ENCODE measurements at regions not wholly inside any gene's neighbourhood (a gene's known extent, or its start where the extent isn't known, plus 50 kb on each side); places are given as distances from the start of the nearest gene placed in this dataset.

DNA sequence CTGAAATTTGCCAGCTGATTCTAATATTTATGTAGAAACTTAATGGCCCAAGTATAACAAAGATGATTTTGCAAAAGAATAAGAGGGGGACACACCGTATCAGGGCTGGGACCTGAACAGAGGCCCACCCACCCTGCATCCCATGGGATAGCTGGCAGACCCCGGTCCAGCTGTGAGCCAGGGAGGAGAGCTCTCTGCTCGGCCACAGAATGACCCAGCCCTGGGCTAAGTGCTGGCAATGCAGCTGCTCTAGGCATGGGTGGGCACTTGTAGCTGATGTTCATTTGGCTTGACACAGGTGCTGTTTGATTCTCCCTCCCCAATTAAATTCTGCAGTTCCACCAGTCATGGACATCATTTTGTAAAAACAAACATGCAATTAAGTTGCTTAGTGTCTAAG is 522.8 kb upstream of the RAB6C start:
- Mint-ChIP-seq H3K4me1 (peaks cover 18% of the 10 kb centered on the region), H3K27me3 (ENCODE audit: low read depth) (peaks cover 5% of the 10 kb centered on the region), H3K4me3 (no peak overlapping the region), H3K27ac (no peak overlapping the region), H3K36me3 (ENCODE audit: low read depth) (no peaks in the 10 kb centered on the region), H3K9me3 (no peaks in the 10 kb centered on the region)
- no peak for TF ChIP-seq CTCF (IDR thresholded peaks at IDR 0.05; ENCODE audit: unreplicated experiment in 3 of 3)

DNA sequence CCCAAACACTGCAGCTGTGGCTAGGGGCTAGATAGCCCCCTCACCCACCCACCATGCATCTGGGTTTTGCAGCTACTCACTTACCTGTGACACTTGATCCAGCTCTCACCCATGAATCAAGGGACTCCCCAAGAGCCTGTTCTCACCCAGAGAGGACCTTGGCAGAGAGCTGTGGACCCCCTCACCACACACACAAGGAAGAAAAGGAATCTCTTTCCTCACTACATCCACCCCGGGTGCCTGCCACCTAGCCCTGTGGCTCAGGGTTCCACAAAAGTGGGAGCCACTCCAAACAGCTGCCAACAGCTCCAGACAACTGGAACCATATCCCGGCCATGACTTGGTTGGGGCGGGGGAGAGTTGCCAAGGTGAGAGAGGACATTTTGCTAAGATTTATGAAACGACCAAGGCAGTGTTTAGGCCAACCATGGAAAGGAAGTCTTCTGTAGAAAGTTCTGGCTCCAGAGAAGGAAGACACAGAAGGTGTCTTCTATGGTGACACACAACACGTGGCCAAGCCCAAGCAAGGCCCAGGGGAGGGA is 522.1 kb upstream of the RAB6C start:
- Mint-ChIP-seq H3K9me3 (no peaks in the 10 kb centered on the region), H3K27me3 (ENCODE audit: low read depth) (peaks cover 10% of the 10 kb centered on the region), H3K27ac (no peak overlapping the region), H3K36me3 (ENCODE audit: low read depth) (no peaks in the 10 kb centered on the region), H3K4me3 (no peak overlapping the region), H3K4me1 (peaks cover 18% of the 10 kb centered on the region)
- TF ChIP-seq CTCF (IDR thresholded peaks at IDR 0.05; ENCODE audit: unreplicated experiment in 3 of 3), result no peak

- H3K9me3 Mint-ChIP-seq, result no peaks in the 10 kb centered on the region
- H3K4me3 Mint-ChIP-seq, result no peak overlapping the region
- H3K27ac Mint-ChIP-seq, result no peak overlapping the region
- no peaks in the 10 kb centered on the region for H3K36me3 Mint-ChIP-seq (ENCODE audit: low read depth)
- peaks cover 18% of the 10 kb centered on the region for H3K4me1 Mint-ChIP-seq
- no peak for TF ChIP-seq CTCF (IDR thresholded peaks at IDR 0.05; ENCODE audit: unreplicated experiment in 3 of 3)
- peaks cover 11% of the 10 kb centered on the region for H3K27me3 Mint-ChIP-seq (ENCODE audit: low read depth)
Measured at GRCh38 chr2:129458006-129458405, 521.5 kb upstream of the RAB6C start.

GRCh38 chr2:129458436-129458835 is 521.0 kb upstream of the RAB6C start:
- Mint-ChIP-seq H3K4me3 (no peak overlapping the region), H3K4me1 (peaks cover 18% of the 10 kb centered on the region), H3K27me3 (ENCODE audit: low read depth) (peaks cover 11% of the 10 kb centered on the region)

GRCh38 chr2:129459200-129459876 is 520.1 kb upstream of the RAB6C start:
- H3K27ac Mint-ChIP-seq, result no peak overlapping the region
- H3K4me1 Mint-ChIP-seq, result peaks cover 18% of the 10 kb centered on the region
- H3K36me3 Mint-ChIP-seq (ENCODE audit: low read depth), result no peaks in the 10 kb centered on the region

More at GRCh38 chr2:129458436-129458835, 521.0 kb upstream of the RAB6C start:
- Mint-ChIP-seq H3K36me3 (ENCODE audit: low read depth) (no peaks in the 10 kb centered on the region), H3K27ac (no peak overlapping the region), H3K9me3 (no peaks in the 10 kb centered on the region)
- TF ChIP-seq CTCF (IDR thresholded peaks at IDR 0.05; ENCODE audit: unreplicated experiment in 3 of 3), result no peak

More at GRCh38 chr2:129459200-129459876, 520.1 kb upstream of the RAB6C start:
- TF ChIP-seq CTCF (IDR thresholded peaks at IDR 0.05; ENCODE audit: unreplicated experiment in 3 of 3), result no peak
- Mint-ChIP-seq H3K9me3 (no peaks in the 10 kb centered on the region), H3K4me3 (no peak overlapping the region), H3K27me3 (ENCODE audit: low read depth) (peaks cover 14% of the 10 kb centered on the region)

Measured in nephron (organoid).